Epidermal melanocyte (primary cell): ENCODE measurements at regions not wholly inside any gene's neighbourhood (a gene's known extent, or its start where the extent isn't known, plus 50 kb on each side); places are given as distances from the start of the nearest gene placed in this dataset.

Experiments
- DNase-seq: peaks from one replicate; pipeline ENCODE4 v3.0.0; 2011; ENCODE audit warnings: low spot score; ENCODE audit not compliant: insufficient read length

- DNase-seq, result no peak
Observed at GRCh38 chr5:164672205-164672604, 1166.8 kb downstream of the MAT2B start.

GRCh38 chr5:164672931-164673694 is 1167.7 kb downstream of the MAT2B start:
- DNase-seq, result no peak

- no peak for DNase-seq
Observed at GRCh38 chr5:164679461-164679860, 1174.0 kb downstream of the MAT2B start.

- DNase-seq, result no peak
Observed at GRCh38 chr5:164680216-164680615, 1174.8 kb downstream of the MAT2B start.

GRCh38 chr5:164680812-164681520 is 1175.5 kb downstream of the MAT2B start:
- DNase-seq, result no peak

GRCh38 chr5:164687391-164687790 is 1182.0 kb downstream of the MAT2B start:
- DNase-seq, result no peak

GRCh38 chr5:164688437-164688836 is 1183.0 kb downstream of the MAT2B start:
- DNase-seq, result no peak

- DNase-seq, result no peak
Observed at GRCh38 chr5:164708831-164709230, 1203.4 kb downstream of the MAT2B start.

- no peak for DNase-seq
Observed at GRCh38 chr5:164713682-164714081, 1208.3 kb downstream of the MAT2B start.

GRCh38 chr5:164721116-164721515 is 1215.7 kb downstream of the MAT2B start:
- no peak for DNase-seq

GRCh38 chr5:164721656-164722055 is 1216.2 kb downstream of the MAT2B start:
- DNase-seq, result no peak

GRCh38 chr5:164722702-164723101 is 1217.3 kb downstream of the MAT2B start:
- DNase-seq, result no peak

- DNase-seq, result no peak
Observed at GRCh38 chr5:164727012-164727411, 1221.6 kb downstream of the MAT2B start.

GRCh38 chr5:164728733-164729132 is 1223.3 kb downstream of the MAT2B start:
- DNase-seq, result no peak

GRCh38 chr5:164735334-164735733 is 1229.9 kb downstream of the MAT2B start:
- no peak for DNase-seq

GRCh38 chr5:164741376-164741775 is 1236.0 kb downstream of the MAT2B start:
- DNase-seq, result no peak

- no peak for DNase-seq
Observed at GRCh38 chr5:164742025-164742424, 1236.6 kb downstream of the MAT2B start.

GRCh38 chr5:164746723-164747122 is 1241.3 kb downstream of the MAT2B start:
- DNase-seq, result no peak

GRCh38 chr5:164747371-164747770 is 1242.0 kb downstream of the MAT2B start:
- no peak for DNase-seq

GRCh38 chr5:164748861-164749260 is 1243.4 kb downstream of the MAT2B start:
- DNase-seq, result no peak

- DNase-seq, result no peak
Observed at GRCh38 chr5:164753434-164753833, 1248.0 kb downstream of the MAT2B start.

- no peak for DNase-seq
Observed at GRCh38 chr5:164763206-164763605, 1257.8 kb downstream of the MAT2B start.

- DNase-seq, result no peak
Observed at GRCh38 chr5:164772122-164772521, 1266.7 kb downstream of the MAT2B start.
